ENCODE measurements at regions not wholly inside any gene's neighbourhood (a gene's known extent, or its start where the extent isn't known, plus 50 kb on each side); places are given as distances from the start of the nearest gene placed in this dataset.

- H3K9me3 ChIP-seq = no peaks in the 10 kb centered on the region
- ATAC-seq (peak in 1 of 4 donors; percentile 30), DNase-seq (no peak)
- H3K4me3 ChIP-seq = no peak overlapping the region
- no peak for TF ChIP-seq POLR2A (IDR thresholded peaks at IDR 0.05)
- TF ChIP-seq, protein P1, sequence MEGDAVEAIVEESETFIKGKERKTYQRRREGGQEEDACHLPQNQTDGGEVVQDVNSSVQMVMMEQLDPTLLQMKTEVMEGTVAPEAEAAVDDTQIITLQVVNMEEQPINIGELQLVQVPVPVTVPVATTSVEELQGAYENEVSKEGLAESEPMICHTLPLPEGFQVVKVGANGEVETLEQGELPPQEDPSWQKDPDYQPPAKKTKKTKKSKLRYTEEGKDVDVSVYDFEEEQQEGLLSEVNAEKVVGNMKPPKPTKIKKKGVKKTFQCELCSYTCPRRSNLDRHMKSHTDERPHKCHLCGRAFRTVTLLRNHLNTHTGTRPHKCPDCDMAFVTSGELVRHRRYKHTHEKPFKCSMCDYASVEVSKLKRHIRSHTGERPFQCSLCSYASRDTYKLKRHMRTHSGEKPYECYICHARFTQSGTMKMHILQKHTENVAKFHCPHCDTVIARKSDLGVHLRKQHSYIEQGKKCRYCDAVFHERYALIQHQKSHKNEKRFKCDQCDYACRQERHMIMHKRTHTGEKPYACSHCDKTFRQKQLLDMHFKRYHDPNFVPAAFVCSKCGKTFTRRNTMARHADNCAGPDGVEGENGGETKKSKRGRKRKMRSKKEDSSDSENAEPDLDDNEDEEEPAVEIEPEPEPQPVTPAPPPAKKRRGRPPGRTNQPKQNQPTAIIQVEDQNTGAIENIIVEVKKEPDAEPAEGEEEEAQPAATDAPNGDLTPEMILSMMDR (IDR thresholded peaks at IDR 0.05) = no peak
- H3K4me1 ChIP-seq = no peaks in the 10 kb centered on the region
- 32% methylated on average over 3 of the region's 3 CpGs for WGBS (ENCODE audit: insufficient coverage, low coverage, low lambda C conversion rate, missing lambda C conversion rate)
- no peak overlapping the region for H3K27ac ChIP-seq
- H3K27me3 ChIP-seq = no peaks in the 10 kb centered on the region
- no peaks in the 10 kb centered on the region for H3K36me3 ChIP-seq
- intact Hi-C loops (cut with DNase I) = no loop called here
Observed at GRCh38 chr13:111993691-111994090, 73.3 kb upstream of the SOX1 start.

DNA sequence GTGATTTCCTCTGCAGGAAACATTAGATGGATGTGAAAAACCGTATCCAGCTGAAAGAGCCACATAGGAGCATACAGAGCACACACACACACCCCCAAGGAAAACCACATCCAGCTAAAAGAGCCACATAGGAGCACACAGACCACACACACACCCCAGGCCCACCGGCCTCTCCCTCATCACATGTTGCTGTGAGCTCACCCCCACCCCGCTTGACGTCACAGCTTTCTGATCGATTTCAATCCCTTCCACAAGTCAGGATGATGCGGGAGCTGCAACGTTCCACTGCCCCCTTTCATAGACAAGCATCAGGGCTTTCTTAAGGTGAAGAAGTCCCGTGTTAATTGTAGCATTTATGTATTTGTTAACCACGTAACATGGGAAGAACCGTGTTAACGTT is 72.4 kb upstream of the SOX1 start:
- no peak for DNase-seq
- Histone ChIP-seq H3K36me3 (no peaks in the 10 kb centered on the region), H3K4me1 (no peaks in the 10 kb centered on the region), H3K9me3 (no peaks in the 10 kb centered on the region), H3K4me3 (no peak overlapping the region), H3K27ac (no peak overlapping the region), H3K27me3 (no peaks in the 10 kb centered on the region)
- intact Hi-C loops (cut with DNase I) = no loop called here
- no peak for ATAC-seq
- TF ChIP-seq, protein P1 (IDR thresholded peaks at IDR 0.05) = no peak
- TF ChIP-seq POLR2A (IDR thresholded peaks at IDR 0.05) = no peak
- WGBS (ENCODE audit: insufficient coverage, low coverage, low lambda C conversion rate, missing lambda C conversion rate) = 59% methylated on average over 7 of the region's 11 CpGs

GRCh38 chr13:111999352-111999751 is 67.6 kb upstream of the SOX1 start:
- no peak overlapping the region for H3K4me3 ChIP-seq
- ATAC-seq (no peak), DNase-seq (no peak)
- H3K9me3 ChIP-seq = no peaks in the 10 kb centered on the region
- intact Hi-C loops (cut with DNase I) = no loop called here
- no peak for TF ChIP-seq POLR2A (IDR thresholded peaks at IDR 0.05)
- TF ChIP-seq, protein P1 (IDR thresholded peaks at IDR 0.05) = no peak
- no peaks in the 10 kb centered on the region for H3K27me3 ChIP-seq
- no peaks in the 10 kb centered on the region for H3K36me3 ChIP-seq
- WGBS (ENCODE audit: insufficient coverage, low coverage, low lambda C conversion rate, missing lambda C conversion rate) = 51% methylated on average over 5 of the region's 5 CpGs
- no peaks in the 10 kb centered on the region for H3K4me1 ChIP-seq
- no peak overlapping the region for H3K27ac ChIP-seq

DNA sequence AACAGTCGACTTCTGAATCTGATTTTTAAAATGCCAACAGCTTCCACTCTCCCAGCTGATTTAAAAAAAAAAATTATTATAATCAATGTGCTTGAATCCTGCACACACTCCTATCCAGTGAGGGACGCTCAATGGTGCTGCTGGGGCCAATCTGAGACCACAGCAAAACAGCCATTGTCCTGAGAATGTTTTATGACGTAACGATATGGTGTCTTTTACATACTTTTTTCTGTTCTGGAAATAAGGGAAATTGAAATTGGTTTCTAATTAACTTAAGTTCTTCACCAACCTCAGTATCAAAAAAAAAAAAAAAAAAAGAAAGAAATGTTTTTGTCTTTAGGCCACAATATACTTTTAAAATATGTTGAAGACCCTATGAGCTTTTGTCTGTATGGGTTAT is 66.1 kb upstream of the SOX1 start:
- WGBS (ENCODE audit: insufficient coverage, low coverage, low lambda C conversion rate, missing lambda C conversion rate) = 77% methylated on average over 4 of the region's 4 CpGs
- DNase-seq = no peak

More for the DNA sequence above, 66.1 kb upstream of the SOX1 start:
- Histone ChIP-seq H3K27ac (no peak overlapping the region), H3K4me3 (no peak overlapping the region), H3K4me1 (no peaks in the 10 kb centered on the region), H3K9me3 (no peaks in the 10 kb centered on the region), H3K36me3 (no peaks in the 10 kb centered on the region), H3K27me3 (no peaks in the 10 kb centered on the region)
- intact Hi-C loops (cut with DNase I) = no loop called here
- ATAC-seq = no peak
- TF ChIP-seq, protein P1 (IDR thresholded peaks at IDR 0.05) = no peak
- no peak for TF ChIP-seq POLR2A (IDR thresholded peaks at IDR 0.05)
